ENCODE measurements at regions not wholly inside any gene's neighbourhood (a gene's known extent, or its start where the extent isn't known, plus 50 kb on each side); places are given as distances from the start of the nearest gene placed in this dataset.
A peak's percentile ranks its signal among the peaks of the same experiment; 100 is the strongest.
"Not testable (repeated sequence)": the region's sequence is repeated elsewhere in the genome, so short reads cannot be mapped to it uniquely, and the experiment has no call there.

DNA sequence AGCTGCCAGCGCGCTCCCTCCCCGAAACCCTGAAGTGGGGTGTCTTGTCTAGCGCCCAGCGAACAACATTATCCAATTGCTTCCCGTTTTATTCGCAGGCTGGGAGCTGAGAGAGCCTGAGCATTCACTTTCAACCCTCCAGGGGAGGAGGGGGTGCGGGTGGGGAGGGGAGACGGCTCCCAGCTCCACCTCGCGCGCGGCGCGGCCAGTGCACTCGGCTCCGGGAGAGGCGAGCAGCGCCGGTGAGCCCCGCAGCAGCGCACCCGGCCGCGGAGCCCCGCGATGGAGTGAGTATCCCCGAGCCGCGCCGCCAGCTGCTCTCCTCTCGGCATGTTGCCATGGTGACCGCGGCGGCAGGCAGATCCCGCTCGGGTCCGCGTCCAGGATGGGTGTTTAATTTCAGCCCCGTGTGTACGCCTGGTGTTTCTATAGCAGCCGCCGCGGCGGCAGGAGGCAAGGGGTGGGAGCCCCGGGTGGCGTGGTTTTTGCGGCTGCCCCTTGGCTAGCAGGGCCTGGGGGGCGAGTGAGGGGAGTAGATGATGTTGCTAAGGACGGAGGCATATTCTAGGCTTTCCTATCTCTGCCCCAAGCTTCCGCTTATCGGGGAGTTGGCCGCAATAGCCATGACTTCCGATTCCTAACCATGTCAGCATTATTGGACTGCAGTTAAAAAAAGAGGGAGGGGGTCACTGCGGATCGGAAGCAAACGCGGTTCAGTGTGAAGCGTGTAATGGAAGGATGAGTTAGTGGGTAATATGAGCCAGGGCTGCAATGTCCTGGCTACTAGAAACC, 139.2 kb upstream of the PALM2AKAP2 start:
- TF ChIP-seq JUND (IDR thresholded peaks at IDR 0.05; ENCODE audit: low read depth), result no peak
- DNase-seq (ENCODE audit: low read depth in 1 of 2, low spot score in 1 of 2), result peak; percentile 32 to 37
- in situ Hi-C loops (cut with HindIII; ENCODE audit: low pct_unique_long_range_greater_than_20kb, low sequenced_read_pairs), result no loop called here

GRCh38 chr9:109641372-109641659, 138.7 kb upstream of the PALM2AKAP2 start:
- no peak for DNase-seq (ENCODE audit: low read depth in 1 of 2, low spot score in 1 of 2)
- no peak for TF ChIP-seq JUND (IDR thresholded peaks at IDR 0.05; ENCODE audit: low read depth)
- in situ Hi-C loops (cut with HindIII; ENCODE audit: low pct_unique_long_range_greater_than_20kb, low sequenced_read_pairs), result no loop called here

DNA sequence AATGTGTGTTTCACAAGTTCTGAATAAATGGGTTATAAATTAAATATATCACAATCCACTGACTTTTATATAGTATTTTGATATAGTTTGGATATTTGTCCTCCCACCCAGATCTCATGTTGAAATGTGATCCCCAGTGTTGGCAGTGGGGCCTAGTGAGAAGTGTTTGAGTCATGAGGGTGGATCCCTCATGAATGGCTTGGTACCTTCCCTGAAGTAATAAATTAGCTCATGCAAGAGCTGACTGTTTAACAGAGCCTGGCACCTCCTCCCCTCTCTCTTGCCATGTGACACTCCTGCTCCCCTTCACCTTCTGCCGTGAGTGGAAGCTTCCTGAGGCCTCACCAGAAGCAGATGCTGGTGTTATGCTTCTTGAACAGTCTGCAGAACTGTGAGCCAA, 127.9 kb upstream of the PALM2AKAP2 start:
- in situ Hi-C loops (cut with HindIII; ENCODE audit: low pct_unique_long_range_greater_than_20kb, low sequenced_read_pairs), result no loop called here
- no peak for DNase-seq (ENCODE audit: low read depth in 1 of 2, low spot score in 1 of 2)
- TF ChIP-seq JUND (IDR thresholded peaks at IDR 0.05; ENCODE audit: low read depth), result no peak

DNA sequence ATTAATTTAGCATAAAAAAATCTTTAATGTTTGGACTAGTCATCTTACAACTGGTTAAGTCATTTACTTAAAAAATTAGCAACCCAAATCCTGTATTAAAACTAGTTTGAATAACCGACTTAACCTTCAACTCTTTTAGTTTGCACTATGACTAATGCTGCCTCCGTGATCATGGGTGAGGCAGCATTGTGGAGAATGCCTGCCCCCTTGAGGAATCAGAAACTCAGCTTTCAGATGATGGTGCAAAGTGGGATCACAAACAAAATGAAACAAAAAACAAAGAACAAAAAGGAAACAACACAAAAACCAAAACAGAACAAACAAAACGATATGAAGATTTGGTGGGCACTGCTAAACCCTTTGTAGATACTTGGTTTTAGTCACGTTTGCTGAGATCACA, 127.0 kb upstream of the PALM2AKAP2 start:
- in situ Hi-C loops (cut with HindIII; ENCODE audit: low pct_unique_long_range_greater_than_20kb, low sequenced_read_pairs), result no loop called here
- peak; percentile 43 to 73 for DNase-seq (ENCODE audit: low read depth in 1 of 2, low spot score in 1 of 2)
- TF ChIP-seq JUND (IDR thresholded peaks at IDR 0.05; ENCODE audit: low read depth), result no peak

DNA sequence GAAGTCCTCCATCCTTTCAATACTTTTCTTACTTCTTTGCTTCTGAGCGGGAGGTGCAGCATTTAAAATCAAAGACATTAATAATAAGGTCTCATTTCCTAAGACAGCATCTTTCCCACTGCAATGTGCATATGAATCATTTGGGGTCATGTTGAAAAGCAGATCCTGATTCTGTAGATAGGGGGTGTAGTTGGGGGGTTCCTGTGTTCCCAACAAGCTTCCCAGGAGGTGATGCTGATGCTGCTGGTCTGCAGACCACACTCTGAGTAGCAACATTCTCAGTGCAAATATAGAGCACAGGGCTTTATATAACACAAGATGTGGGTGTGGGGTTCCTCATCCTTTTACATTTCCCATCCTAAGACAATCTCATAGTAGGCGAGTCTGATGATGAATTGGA, 126.5 kb upstream of the PALM2AKAP2 start:
- in situ Hi-C loops (cut with HindIII; ENCODE audit: low pct_unique_long_range_greater_than_20kb, low sequenced_read_pairs), result no loop called here
- DNase-seq (ENCODE audit: low read depth in 1 of 2, low spot score in 1 of 2), result no peak
- no peak for TF ChIP-seq JUND (IDR thresholded peaks at IDR 0.05; ENCODE audit: low read depth)

DNA sequence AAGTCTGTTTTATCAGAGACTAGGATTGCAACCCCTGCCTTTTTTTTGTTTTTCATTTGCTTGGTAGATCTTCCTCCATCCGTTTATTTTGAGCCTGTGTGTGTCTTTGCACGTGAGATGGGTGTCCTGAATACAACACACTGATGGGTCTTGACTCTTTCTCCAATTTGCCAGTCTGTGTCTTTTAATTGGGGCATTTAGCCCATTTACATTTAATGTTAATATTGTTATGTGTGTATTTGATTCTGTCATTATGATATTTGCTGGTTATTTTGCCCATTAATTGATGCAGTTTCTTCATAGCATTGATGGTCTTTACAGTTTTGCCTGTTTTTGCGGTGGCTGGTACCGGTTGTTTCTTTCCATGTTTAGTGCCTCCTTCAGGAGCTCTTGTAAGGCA, 116.0 kb upstream of the PALM2AKAP2 start:
- in situ Hi-C loops (cut with HindIII; ENCODE audit: low pct_unique_long_range_greater_than_20kb, low sequenced_read_pairs), result not testable (repeated sequence)

GRCh38 chr9:109665736-109666135, 114.3 kb upstream of the PALM2AKAP2 start:
- peak in 1 of 2 experiments; percentile 13 for DNase-seq (ENCODE audit: low read depth in 1 of 2, low spot score in 1 of 2)
- in situ Hi-C loops (cut with HindIII; ENCODE audit: low pct_unique_long_range_greater_than_20kb, low sequenced_read_pairs), result not testable (repeated sequence)

More for the DNA sequence above, 116.0 kb upstream of the PALM2AKAP2 start:
- DNase-seq (ENCODE audit: low read depth in 1 of 2, low spot score in 1 of 2), result not testable (repeated sequence)

DNA sequence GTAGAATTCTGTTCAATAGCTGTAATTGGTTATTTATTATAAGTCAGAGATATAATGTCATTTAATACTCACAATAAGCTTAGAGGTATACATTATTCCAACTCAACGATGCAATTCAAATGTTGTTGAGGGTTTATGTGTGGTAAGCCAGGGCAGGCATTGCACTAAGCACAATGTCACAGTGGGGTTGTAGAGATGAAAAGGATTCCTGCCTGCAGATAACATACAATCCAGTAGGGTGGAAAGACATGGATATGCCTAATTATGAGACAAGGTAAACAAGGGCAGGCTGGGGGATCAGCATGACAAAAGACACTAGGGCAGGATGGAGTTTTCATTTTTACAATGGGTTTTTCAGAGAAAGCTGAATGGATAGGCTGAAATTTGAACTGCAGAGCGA, 98.7 kb upstream of the PALM2AKAP2 start:
- in situ Hi-C loops (cut with HindIII; ENCODE audit: low pct_unique_long_range_greater_than_20kb, low sequenced_read_pairs), result no loop called here
- no peak for TF ChIP-seq JUND (IDR thresholded peaks at IDR 0.05; ENCODE audit: low read depth)
- no peak for DNase-seq (ENCODE audit: low read depth in 1 of 2, low spot score in 1 of 2)

GRCh38 chr9:109682227-109682626, 97.8 kb upstream of the PALM2AKAP2 start:
- no peak for DNase-seq (ENCODE audit: low read depth in 1 of 2, low spot score in 1 of 2)
- in situ Hi-C loops (cut with HindIII; ENCODE audit: low pct_unique_long_range_greater_than_20kb, low sequenced_read_pairs), result no loop called here
- no peak for TF ChIP-seq JUND (IDR thresholded peaks at IDR 0.05; ENCODE audit: low read depth)

DNA sequence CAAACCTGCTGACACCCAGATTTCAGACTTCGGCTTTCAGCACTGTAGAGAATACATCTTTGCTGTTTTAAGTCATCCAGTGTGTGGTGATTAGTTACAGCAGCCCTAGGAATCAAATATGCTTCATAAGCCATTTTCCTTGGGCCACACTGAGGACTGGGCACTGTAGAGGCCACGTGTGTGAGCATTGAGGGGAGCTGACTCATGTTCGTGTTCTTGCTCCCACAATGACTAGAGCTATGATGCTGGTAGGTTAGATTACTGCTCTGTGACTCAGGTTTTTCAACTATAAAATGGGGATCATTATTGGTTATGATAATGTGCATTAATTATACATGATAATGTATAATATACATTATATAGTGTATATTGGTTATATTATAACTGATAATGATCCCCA, 96.5 kb upstream of the PALM2AKAP2 start:
- in situ Hi-C loops (cut with HindIII; ENCODE audit: low pct_unique_long_range_greater_than_20kb, low sequenced_read_pairs), result no loop called here

DNA sequence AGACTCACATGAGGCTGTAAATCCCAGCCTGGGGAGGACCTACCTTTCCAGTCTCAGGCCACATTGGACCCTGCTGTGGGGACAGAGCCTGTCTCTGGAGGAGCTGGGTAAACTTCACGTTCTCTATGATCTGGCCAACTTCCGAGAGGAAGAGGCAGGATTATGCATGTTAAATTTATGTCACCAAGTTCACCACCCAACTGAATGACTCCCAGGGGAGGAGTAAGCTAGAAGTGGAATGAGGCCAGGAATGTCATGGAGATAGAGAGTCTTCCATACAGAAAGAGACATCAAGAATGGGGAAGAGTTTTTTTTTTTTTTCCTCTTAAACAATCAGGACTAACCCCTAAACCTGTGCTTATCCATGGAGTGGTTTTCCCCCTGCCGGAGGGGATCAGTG, 90.3 kb upstream of the PALM2AKAP2 start:
- in situ Hi-C loops (cut with HindIII; ENCODE audit: low pct_unique_long_range_greater_than_20kb, low sequenced_read_pairs), result no loop called here
- DNase-seq (ENCODE audit: low read depth in 1 of 2, low spot score in 1 of 2), result no peak
- TF ChIP-seq JUND (IDR thresholded peaks at IDR 0.05; ENCODE audit: low read depth), result no peak

More for the DNA sequence above, 96.5 kb upstream of the PALM2AKAP2 start:
- no peak for TF ChIP-seq JUND (IDR thresholded peaks at IDR 0.05; ENCODE audit: low read depth)
- DNase-seq (ENCODE audit: low read depth in 1 of 2, low spot score in 1 of 2), result no peak

DNA sequence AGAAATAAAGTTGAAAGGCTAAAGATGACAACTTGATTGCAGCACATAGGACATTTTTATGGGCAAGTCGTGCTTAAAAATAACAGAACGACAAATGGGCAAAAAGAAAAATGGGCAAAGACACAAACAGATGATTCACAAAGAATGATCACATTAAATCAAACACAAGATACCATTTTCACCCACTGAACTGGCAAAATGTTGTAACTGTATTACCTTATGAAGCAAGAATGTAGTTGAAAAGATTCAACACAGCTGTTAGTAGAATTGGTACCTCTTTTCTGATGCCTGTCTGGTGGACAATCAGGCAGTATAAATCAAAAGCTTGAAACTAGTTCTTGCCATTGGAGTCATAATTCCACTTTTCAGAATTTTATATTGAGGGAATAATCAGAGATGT, 81.0 kb upstream of the PALM2AKAP2 start:
- no peak for DNase-seq (ENCODE audit: low read depth in 1 of 2, low spot score in 1 of 2)
- TF ChIP-seq JUND (IDR thresholded peaks at IDR 0.05; ENCODE audit: low read depth), result no peak
- in situ Hi-C loops (cut with HindIII; ENCODE audit: low pct_unique_long_range_greater_than_20kb, low sequenced_read_pairs), result no loop called here

DNA sequence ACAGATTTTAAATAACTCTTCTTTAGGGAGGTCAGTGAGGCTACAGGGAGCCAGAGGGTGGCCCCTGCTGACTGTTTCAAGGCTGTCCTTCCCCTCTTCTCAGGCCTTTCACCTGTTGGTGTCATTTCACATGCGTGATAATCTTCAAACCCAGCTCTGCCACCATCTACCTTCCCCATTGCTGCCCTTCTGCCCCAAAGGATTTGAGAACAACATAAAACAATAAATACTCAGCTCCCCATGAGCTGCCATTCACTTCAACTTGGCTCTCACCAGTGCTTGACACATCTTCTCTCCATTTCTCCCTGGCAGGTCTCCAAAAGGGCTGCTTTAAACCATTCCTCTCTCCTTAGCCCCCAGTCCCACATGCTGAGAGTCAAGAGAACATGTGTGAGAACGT, 75.5 kb upstream of the PALM2AKAP2 start:
- DNase-seq (ENCODE audit: low read depth in 1 of 2, low spot score in 1 of 2), result no peak
- no peak for TF ChIP-seq JUND (IDR thresholded peaks at IDR 0.05; ENCODE audit: low read depth)
- in situ Hi-C loops (cut with HindIII; ENCODE audit: low pct_unique_long_range_greater_than_20kb, low sequenced_read_pairs), result no loop called here

DNA sequence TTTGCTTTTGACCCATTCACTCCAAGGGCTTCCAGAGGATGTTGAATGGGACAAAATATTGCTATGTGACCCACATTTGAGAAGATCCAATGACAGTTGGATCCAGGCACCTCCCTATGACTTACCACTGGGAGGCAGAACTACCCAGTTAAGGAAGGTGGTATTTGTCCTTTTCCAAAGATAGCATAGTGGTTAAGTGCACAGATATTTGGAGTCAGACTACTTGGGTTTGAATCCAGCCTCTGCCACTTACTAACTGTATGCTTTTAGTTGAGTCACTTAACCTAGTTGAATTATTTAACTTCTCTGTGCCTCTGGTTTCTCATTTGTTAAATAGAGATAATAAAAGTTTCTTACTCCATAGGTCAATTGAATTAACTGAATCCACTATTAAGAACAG, 74.5 kb upstream of the PALM2AKAP2 start:
- TF ChIP-seq JUND (IDR thresholded peaks at IDR 0.05; ENCODE audit: low read depth), result no peak
- in situ Hi-C loops (cut with HindIII; ENCODE audit: low pct_unique_long_range_greater_than_20kb, low sequenced_read_pairs), result no loop called here
- peak in 1 of 2 experiments; percentile 71 for DNase-seq (ENCODE audit: low read depth in 1 of 2, low spot score in 1 of 2)
